Glutamatergic neuron (in vitro differentiated cells): ENCODE measurements at regions not wholly inside any gene's neighbourhood (a gene's known extent, or its start where the extent isn't known, plus 50 kb on each side); places are given as distances from the start of the nearest gene placed in this dataset.

Experiments used
- DNase-seq: peaks from one replicate; pipeline ENCODE4 v3.0.0; 2022
- H3K27ac Mint-ChIP-seq: one replicate; pipeline ENCODE4 v1.8.0; 2020; ENCODE audit warnings: mild to moderate bottlenecking, mixed read lengths, inconsistent platforms; ENCODE audit not compliant: unreplicated experiment
- H3K27me3 Mint-ChIP-seq: one replicate; pipeline ENCODE4 v1.8.0; 2020; ENCODE audit warnings: mild to moderate bottlenecking, moderate library complexity, mixed read lengths, inconsistent platforms; ENCODE audit not compliant: unreplicated experiment
- H3K36me3 Mint-ChIP-seq: one replicate; pipeline ENCODE4 v1.8.0; 2020; ENCODE audit warnings: mild to moderate bottlenecking, mixed read lengths, inconsistent platforms; ENCODE audit not compliant: unreplicated experiment
- H3K4me1 Mint-ChIP-seq: one replicate; pipeline ENCODE4 v1.8.0; 2020; ENCODE audit warnings: mild to moderate bottlenecking, low read depth, mixed read lengths, inconsistent platforms; ENCODE audit not compliant: unreplicated experiment
- H3K4me3 Mint-ChIP-seq: one replicate; pipeline ENCODE4 v1.8.0; 2020; ENCODE audit warnings: mild to moderate bottlenecking, mixed read lengths, inconsistent platforms; ENCODE audit not compliant: unreplicated experiment
- H3K9me3 Mint-ChIP-seq: one replicate; pipeline ENCODE4 v1.8.0; 2020; ENCODE audit warnings: mild to moderate bottlenecking, moderate library complexity, mixed read lengths, inconsistent platforms; ENCODE audit not compliant: unreplicated experiment
- TF ChIP-seq, protein P1 (sequence below): fragments of 200-600 bp; sonication (generic); IDR thresholded peaks from one replicate; pipeline ENCODE4 v1.5.0; 2021; ENCODE audit not compliant: partially characterized antibody, unreplicated experiment

DNA sequence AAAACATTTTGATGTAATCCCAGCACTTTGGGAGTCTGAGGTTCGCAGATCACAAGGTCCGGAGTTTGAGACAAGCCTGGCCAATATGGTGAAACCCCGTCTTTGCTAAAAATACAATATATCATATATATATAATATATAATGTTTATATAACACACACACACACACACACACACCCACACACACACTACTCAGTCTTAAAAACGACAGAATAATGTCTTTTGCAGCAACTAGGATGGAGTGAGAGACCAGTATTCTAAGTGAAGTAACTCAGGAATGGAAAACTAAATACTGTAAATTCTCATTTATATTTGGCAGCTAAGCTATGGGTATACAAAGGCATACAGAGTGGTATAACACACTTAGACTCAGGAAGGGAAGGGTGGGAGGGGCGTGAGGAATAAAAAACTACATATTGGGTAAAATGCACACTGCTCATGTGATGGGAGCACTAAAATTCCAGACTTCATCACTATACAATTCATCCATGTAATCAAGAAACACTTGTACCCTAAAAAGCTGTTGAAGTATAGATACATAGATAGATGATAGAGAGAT, 231.2 kb upstream of the SEMA3A start:
- Mint-ChIP-seq H3K4me1 (no peaks in the 10 kb centered on the region), H3K4me3 (no peak overlapping the region), H3K9me3 (peaks cover 2% of the 10 kb centered on the region), H3K27ac (no peak overlapping the region), H3K36me3 (peaks cover 7% of the 10 kb centered on the region), H3K27me3 (peaks cover 1% of the 10 kb centered on the region)
- no peak for DNase-seq
- TF ChIP-seq, protein P1, sequence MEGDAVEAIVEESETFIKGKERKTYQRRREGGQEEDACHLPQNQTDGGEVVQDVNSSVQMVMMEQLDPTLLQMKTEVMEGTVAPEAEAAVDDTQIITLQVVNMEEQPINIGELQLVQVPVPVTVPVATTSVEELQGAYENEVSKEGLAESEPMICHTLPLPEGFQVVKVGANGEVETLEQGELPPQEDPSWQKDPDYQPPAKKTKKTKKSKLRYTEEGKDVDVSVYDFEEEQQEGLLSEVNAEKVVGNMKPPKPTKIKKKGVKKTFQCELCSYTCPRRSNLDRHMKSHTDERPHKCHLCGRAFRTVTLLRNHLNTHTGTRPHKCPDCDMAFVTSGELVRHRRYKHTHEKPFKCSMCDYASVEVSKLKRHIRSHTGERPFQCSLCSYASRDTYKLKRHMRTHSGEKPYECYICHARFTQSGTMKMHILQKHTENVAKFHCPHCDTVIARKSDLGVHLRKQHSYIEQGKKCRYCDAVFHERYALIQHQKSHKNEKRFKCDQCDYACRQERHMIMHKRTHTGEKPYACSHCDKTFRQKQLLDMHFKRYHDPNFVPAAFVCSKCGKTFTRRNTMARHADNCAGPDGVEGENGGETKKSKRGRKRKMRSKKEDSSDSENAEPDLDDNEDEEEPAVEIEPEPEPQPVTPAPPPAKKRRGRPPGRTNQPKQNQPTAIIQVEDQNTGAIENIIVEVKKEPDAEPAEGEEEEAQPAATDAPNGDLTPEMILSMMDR: no peak

DNA sequence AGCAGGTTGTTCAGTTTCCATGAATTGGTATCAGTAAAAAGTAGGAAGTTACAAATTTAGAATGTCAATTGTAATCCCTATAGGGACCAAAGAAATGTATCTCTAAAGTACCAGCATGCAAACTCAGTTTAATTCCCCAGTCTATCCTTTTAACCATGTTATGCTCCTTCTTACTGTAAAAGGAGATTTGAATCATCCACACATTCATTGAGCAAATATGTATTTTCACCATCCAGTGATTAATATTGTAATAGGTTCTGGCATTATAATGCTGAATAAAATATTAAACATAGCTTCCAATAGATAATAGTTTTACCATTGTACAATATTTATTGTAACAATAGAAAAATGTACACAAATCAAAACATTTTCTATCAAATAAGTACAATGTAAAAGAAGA, 228.2 kb upstream of the SEMA3A start:
- Mint-ChIP-seq H3K36me3 (peaks cover 13% of the 10 kb centered on the region), H3K9me3 (peaks cover 4% of the 10 kb centered on the region), H3K27ac (no peak overlapping the region), H3K4me3 (no peak overlapping the region), H3K4me1 (no peaks in the 10 kb centered on the region), H3K27me3 (peaks cover 1% of the 10 kb centered on the region)
- TF ChIP-seq, protein P1: no peak
- no peak for DNase-seq

DNA sequence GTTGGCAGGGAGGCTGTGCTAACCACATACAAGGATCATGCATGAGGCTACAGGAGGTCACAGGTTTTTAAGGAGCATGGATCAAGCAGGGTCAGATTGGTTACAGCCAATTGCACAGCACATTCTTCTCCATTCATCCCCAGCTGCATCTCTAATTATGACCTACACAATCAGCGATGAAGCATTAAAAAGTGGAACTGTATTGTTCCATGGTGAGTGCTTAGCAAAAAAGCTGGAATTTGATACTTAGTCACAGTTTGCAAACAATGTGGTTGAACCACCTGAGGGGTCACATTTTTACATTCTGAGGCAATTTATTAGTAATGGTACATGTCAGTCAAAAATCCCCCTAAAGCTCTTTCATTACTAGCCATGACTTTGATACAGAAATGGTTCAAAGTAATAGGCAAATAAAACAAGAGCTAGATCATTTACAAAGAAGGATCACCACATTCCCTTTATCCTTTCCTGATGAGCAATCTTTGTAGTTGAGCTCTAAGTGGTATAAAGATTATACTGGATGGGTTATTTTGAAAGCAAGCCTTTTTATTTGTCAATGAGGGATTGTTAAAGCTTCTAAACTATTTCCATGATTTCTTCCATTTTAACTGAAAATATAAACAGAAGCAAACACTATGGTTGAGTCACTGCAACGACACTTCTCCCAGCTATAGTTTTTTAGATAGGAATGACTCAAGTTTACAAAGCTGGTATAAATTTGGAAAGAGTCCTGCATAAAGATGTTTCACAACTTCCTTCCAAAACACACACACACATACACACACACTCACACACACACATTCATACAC, 217.8 kb upstream of the SEMA3A start:
- TF ChIP-seq, protein P1: no peak
- Mint-ChIP-seq H3K36me3 (peaks cover 5% of the 10 kb centered on the region), H3K4me1 (no peaks in the 10 kb centered on the region), H3K27ac (no peak overlapping the region), H3K27me3 (no peaks in the 10 kb centered on the region), H3K4me3 (no peak overlapping the region), H3K9me3 (no peaks in the 10 kb centered on the region)
- no peak for DNase-seq

DNA sequence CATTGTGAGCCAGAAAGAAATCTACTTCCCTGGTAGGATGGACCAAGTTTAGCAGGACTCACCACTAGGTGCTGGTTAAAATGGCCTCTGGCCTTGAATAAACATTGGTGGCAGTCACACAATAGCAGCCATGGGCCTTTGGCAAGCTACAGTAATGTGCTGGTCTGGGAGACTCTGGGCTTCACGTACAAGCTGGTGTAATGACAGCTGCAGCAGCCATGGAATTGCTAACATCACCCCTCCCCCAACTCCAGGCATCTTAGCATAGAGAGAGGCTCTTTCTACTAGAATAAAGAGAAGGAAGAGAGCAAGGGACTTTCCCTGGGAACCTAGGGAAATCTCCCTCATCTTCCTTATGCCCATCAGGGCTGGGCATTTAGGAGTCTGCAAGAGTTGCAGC, 205.1 kb upstream of the SEMA3A start:
- TF ChIP-seq, protein P1: no peak
- H3K4me3 Mint-ChIP-seq: no peak overlapping the region
- peaks cover 5% of the 10 kb centered on the region for H3K4me1 Mint-ChIP-seq
- no peaks in the 10 kb centered on the region for H3K27me3 Mint-ChIP-seq
- H3K36me3 Mint-ChIP-seq: peaks cover 23% of the 10 kb centered on the region
- peaks cover 10% of the 10 kb centered on the region for H3K9me3 Mint-ChIP-seq
- H3K27ac Mint-ChIP-seq: peak overlapping the region; percentile 38
- peak; percentile 29 for DNase-seq

DNA sequence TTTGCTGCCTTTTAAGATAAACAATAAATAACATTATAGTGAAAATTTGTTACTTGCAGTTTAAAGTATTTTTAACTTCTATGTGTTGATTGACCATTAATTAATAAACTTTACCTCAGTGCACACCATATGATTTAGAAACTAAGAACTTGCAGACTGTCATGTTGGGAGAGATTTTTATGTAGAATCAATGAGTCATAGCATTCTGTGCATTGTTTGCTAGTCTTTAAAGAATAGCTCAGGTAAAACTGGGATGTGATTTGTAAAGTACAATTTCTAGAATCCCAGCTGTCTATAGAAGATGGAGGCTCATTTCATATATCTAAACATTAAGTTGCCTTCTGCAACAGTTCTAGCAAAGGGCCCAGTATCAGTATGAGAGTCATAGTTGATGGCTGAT, 199.6 kb upstream of the SEMA3A start:
- Mint-ChIP-seq H3K4me3 (no peak overlapping the region), H3K36me3 (no peaks in the 10 kb centered on the region), H3K4me1 (peaks cover under 1% of the 10 kb centered on the region), H3K27me3 (no peaks in the 10 kb centered on the region), H3K9me3 (peaks cover 3% of the 10 kb centered on the region), H3K27ac (no peak overlapping the region)
- TF ChIP-seq, protein P1: no peak
- DNase-seq: no peak
